ENCODE measurements at regions not wholly inside any gene's neighbourhood (a gene's known extent, or its start where the extent isn't known, plus 50 kb on each side); places are given as distances from the start of the nearest gene placed in this dataset.

DNA sequence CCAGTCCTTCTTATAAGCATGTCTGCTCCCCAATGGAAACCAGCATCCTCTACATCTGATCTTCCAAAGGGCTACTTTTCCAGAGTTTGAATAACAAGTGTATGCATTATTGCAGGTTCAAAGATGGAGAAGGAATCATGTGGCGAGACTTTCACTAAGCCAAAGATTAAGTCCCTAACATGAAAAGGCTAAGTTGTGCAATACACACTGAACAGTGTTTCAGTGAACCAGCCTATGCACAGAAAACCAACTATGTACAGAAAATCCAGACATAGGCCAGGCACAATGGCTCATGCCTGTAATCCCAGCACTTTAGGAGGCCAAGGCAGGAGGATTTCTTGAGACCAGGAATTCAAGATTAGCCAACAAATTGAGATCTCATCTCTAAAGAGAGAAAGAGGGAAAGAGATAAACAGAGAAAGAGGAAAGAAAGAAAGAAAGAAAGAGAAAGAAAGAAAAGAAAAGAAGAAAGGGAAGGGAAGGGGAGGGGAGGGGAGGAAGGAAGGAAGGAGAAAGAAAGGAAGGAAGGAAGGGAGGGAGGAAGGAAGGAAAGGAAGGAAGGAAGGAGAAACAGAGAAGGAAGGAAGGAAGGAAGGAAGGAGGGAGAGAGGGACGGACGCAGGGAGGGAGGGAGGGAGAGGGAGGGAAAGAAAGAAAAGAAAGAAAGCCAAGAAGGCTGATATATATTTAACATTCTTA, 181.7 kb downstream of the LTN1 start:
- H3K27me3 ChIP-seq: no peaks in the 10 kb centered on the region

DNA sequence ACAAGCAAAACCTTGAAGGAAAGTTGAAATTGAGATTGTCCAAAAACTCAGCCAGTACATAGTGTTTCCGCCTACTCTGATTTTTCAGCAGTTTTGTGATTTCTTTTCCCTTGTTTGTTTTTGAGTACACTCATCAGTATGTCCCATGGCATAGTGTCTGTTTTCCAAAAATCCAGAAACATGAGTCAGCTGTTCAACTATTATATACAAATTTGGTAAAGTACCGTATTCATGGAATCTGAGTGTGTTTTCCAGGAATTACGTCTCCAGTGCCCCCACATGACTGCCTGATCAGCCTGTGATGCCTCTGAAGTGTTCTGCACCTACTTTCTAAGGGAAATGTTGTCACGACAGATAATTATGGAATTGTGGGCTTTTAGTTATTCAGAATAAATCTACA, 186.8 kb downstream of the LTN1 start:
- in situ Hi-C loops (cut with MboI; ENCODE audit: low pct_ligation_motif_present in 1 of 4, low pct_unique_long_range_greater_than_20kb in 1 of 4, low sequenced_read_pairs in 3 of 4): no loop called here
- no peaks in the 10 kb centered on the region for H3K36me3 ChIP-seq
- H3K9me3 ChIP-seq: no peaks in the 10 kb centered on the region
- no peak overlapping the region for H3K4me3 ChIP-seq
- DNase-seq: no peak
- TF ChIP-seq POLR2A (IDR thresholded peaks at IDR 0.05): no peak
- TF ChIP-seq EP300 (IDR thresholded peaks at IDR 0.05; ENCODE audit: low read depth): no peak
- peak; percentile 31 to 65 (median 52) for TF ChIP-seq POLR2AphosphoS5 (IDR thresholded peaks at IDR 0.05)
- TF ChIP-seq, protein P1, sequence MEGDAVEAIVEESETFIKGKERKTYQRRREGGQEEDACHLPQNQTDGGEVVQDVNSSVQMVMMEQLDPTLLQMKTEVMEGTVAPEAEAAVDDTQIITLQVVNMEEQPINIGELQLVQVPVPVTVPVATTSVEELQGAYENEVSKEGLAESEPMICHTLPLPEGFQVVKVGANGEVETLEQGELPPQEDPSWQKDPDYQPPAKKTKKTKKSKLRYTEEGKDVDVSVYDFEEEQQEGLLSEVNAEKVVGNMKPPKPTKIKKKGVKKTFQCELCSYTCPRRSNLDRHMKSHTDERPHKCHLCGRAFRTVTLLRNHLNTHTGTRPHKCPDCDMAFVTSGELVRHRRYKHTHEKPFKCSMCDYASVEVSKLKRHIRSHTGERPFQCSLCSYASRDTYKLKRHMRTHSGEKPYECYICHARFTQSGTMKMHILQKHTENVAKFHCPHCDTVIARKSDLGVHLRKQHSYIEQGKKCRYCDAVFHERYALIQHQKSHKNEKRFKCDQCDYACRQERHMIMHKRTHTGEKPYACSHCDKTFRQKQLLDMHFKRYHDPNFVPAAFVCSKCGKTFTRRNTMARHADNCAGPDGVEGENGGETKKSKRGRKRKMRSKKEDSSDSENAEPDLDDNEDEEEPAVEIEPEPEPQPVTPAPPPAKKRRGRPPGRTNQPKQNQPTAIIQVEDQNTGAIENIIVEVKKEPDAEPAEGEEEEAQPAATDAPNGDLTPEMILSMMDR (IDR thresholded peaks at IDR 0.05): no peak
- H3K27ac ChIP-seq: peak overlapping the region; percentile 17 to 60 (median 53)
- WGBS, 2 donors (ENCODE audit: low coverage in 1 of 2): 58 to 63% methylated on average over 4 of the region's 4 CpGs
- H3K27me3 ChIP-seq: no peaks in the 10 kb centered on the region
- no peaks in the 10 kb centered on the region for H3K4me1 ChIP-seq
- intact Hi-C loops (cut with DNase I; ENCODE audit: low total_unique reads): no loop called here

More for the DNA sequence above, 181.7 kb downstream of the LTN1 start:
- in situ Hi-C loops (cut with MboI; ENCODE audit: low pct_ligation_motif_present in 1 of 4, low pct_unique_long_range_greater_than_20kb in 1 of 4, low sequenced_read_pairs in 3 of 4) (no loop called here), intact Hi-C loops (cut with DNase I; ENCODE audit: low total_unique reads) (no loop called here)
- Histone ChIP-seq H3K27ac (no peak overlapping the region), H3K36me3 (no peaks in the 10 kb centered on the region), H3K4me1 (no peaks in the 10 kb centered on the region), H3K4me3 (no peak overlapping the region), H3K9me3 (no peaks in the 10 kb centered on the region)
- no peak for DNase-seq
- WGBS, 2 donors (ENCODE audit: low coverage in 1 of 2): 83 to 84% methylated on average over 1 to 3 of the region's 3 CpGs
- TF ChIP-seq POLR2AphosphoS5 (IDR thresholded peaks at IDR 0.05) (no peak), POLR2A (IDR thresholded peaks at IDR 0.05) (no peak), EP300 (IDR thresholded peaks at IDR 0.05; ENCODE audit: low read depth) (no peak)
- TF ChIP-seq, protein P1 (IDR thresholded peaks at IDR 0.05): no peak

DNA sequence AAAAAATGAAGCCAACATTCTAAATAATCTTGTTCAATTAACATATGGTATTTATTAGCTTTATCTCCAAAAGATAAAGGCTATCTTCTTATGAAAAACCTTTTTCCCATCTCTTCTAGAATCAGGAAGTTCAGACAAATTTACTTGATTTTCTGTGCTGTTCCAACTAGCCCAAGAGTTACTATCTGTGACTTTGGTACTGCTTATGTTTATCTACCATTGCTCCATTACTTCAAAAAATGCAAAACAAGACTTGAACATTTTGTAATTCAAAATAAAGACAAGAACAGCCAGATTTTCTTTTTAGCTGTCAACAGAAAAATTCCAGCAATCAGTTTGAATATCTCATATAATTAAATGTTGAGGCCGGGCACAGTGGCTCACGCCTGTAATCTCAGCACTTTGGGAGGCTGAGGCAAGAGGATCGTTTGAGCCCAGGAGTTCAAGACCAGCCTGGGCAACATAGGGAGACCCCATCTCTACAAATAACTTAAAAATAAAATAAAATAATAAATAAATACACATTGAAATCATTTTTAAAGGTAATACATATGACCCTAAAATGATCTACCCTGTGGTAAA, 188.5 kb downstream of the LTN1 start:
- WGBS, 2 donors (ENCODE audit: low coverage in 1 of 2): 85 to 97% methylated on average over 3 of the region's 3 CpGs
- in situ Hi-C loops (cut with MboI; ENCODE audit: low pct_ligation_motif_present in 1 of 4, low pct_unique_long_range_greater_than_20kb in 1 of 4, low sequenced_read_pairs in 3 of 4): no loop called here
- H3K4me1 ChIP-seq: no peaks in the 10 kb centered on the region
- no peak overlapping the region for H3K4me3 ChIP-seq
- intact Hi-C loops (cut with DNase I; ENCODE audit: low total_unique reads): no loop called here
- H3K27me3 ChIP-seq: no peaks in the 10 kb centered on the region
- TF ChIP-seq EP300 (IDR thresholded peaks at IDR 0.05; ENCODE audit: low read depth): no peak
- peak in 1 of 3 donors; percentile 47 for TF ChIP-seq POLR2AphosphoS5 (IDR thresholded peaks at IDR 0.05)
- H3K9me3 ChIP-seq: no peaks in the 10 kb centered on the region
- no peak for DNase-seq
- H3K27ac ChIP-seq: peak overlapping the region in 3 of 4 donors; percentile 56 to 63 (median 60)
- no peaks in the 10 kb centered on the region for H3K36me3 ChIP-seq

DNA sequence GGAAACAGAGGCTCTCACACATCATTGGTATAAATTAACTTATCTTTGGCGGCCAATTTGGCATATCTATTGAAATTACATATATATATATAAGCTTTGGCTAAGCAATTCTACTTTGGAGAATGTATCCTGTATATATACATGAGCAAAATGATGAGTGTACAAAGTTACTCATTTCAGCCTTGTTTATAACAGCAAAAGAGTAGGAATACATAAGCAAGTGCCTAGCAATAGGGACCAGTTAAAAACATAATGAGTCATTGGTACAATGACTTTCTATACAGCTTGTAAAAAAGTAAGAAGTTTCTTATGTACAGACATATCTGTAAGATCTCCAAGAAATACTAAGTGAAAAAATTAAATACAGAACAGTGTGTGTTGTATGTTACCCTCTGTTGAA, 190.8 kb downstream of the LTN1 start:
- no peak for TF ChIP-seq POLR2A (IDR thresholded peaks at IDR 0.05)
- TF ChIP-seq EP300 (IDR thresholded peaks at IDR 0.05; ENCODE audit: low read depth): no peak
- TF ChIP-seq POLR2AphosphoS5 (IDR thresholded peaks at IDR 0.05): no peak
- TF ChIP-seq, protein P1 (IDR thresholded peaks at IDR 0.05): no peak
- no peaks in the 10 kb centered on the region for H3K36me3 ChIP-seq
- no peak for DNase-seq
- in situ Hi-C loops (cut with MboI; ENCODE audit: low pct_ligation_motif_present in 1 of 4, low pct_unique_long_range_greater_than_20kb in 1 of 4, low sequenced_read_pairs in 3 of 4): no loop called here
- H3K4me3 ChIP-seq: no peak overlapping the region
- no peaks in the 10 kb centered on the region for H3K27me3 ChIP-seq
- no peaks in the 10 kb centered on the region for H3K9me3 ChIP-seq
- WGBS, 2 donors (ENCODE audit: low coverage in 1 of 2): 83 to 100% methylated on average over 1 of the region's 1 CpG
- no peak overlapping the region for H3K27ac ChIP-seq
- intact Hi-C loops (cut with DNase I; ENCODE audit: low total_unique reads): no loop called here
- no peaks in the 10 kb centered on the region for H3K4me1 ChIP-seq

Measured in transverse colon (tissue), 4 donors.